GM18951 (cell line): ENCODE measurements at regions not wholly inside any gene's neighbourhood (a gene's known extent, or its start where the extent isn't known, plus 50 kb on each side); places are given as distances from the start of the nearest gene placed in this dataset.

Experiments
- POLR2A ChIP-seq: IDR thresholded peaks from 4 replicates; pipeline ENCODE4 v1.6.1; 2011; ENCODE audit warnings: mild to moderate bottlenecking; ENCODE audit not compliant: insufficient read length, insufficient read depth; ENCODE audit errors: extremely low read depth
- in situ Hi-C: fragments of 300-500 bp; cut with MboI; formaldehyde crosslinking; loops from one replicate; pipeline ENCODE4 v1.12.0; 2022; ENCODE audit warnings: low sequenced_read_pairs, mixed read lengths, inconsistent platforms; ENCODE audit not compliant: unreplicated experiment

DNA sequence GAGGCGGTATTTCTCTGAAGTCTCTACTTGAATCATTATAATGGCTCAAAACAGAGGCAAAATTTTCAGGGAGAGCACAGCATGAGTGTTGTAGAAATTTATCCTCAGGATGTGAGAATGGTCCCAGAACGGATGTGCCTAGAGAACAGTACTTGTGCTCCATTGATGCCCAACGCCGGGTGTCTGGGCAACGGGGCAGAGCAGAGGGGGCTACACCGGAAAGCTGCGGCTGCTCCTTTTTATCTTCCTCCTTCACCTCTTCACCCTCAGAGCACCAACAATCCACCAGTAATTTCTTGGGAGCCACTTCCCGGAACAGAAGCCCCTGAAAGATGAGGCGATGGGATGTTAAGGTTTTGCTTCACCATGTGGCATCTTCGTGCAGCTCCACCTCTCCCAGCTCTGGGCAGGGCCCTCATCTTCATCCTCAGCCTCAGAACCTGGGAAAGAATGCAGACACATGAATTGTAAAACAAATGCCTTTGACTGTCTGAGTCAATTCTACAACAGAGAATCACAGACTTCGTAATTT lies 71.5 kb downstream of the PTGR3 start:
- TF ChIP-seq POLR2A = no peak
- in situ Hi-C loops = no loop called here

DNA sequence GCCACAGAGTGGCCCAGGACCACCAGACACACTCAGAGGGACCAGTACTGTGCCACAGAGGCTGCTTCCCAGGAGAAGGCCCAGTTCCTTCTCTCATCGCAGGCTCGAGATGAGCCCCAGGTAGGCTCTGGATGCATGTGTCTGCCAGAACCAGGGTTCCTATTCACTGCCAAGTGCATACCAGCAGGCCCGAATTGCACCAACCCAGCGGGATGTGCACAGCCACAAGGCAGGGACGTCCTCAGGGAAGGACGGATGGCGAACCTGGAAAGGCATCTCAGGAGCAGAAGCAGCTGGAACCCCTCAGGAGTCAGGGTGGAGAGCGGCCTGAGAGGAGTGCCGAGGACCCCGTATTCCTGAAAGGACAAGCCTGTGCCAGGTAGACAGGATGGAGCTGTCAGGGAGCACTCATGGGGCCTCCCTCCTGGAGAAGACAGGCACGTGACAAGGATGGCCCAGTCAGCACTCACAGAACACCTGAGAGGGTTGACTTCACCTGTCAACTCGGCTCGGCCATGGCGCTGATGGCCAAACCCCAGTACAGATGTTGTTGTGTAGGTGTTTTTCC lies 73.7 kb downstream of the PTGR3 start:
- TF ChIP-seq POLR2A = no peak
- in situ Hi-C loops = no loop called here

DNA sequence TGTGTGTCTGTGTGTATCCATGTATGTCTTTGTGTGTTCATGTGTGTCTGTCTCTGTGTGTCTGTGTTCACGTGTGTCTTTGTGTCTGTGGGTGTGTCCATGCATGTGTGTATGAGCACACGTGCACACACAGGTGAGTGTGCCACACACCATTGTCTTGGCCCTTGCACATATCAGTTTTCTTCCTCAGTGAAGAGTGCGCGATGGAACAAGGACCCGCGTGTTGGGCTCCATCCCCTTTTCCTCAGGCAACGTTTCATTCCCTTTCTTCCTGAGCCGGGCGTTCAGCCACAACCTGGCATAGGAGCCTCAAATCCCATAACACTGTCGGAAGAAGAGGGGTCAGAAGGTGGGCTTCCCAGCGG lies 74.3 kb downstream of the PTGR3 start:
- in situ Hi-C loops = no loop called here
- TF ChIP-seq POLR2A = no peak

GRCh38 chr18:75133721-75134610 lies 75.0 kb downstream of the PTGR3 start:
- TF ChIP-seq POLR2A = no peak
- in situ Hi-C loops = no loop called here

DNA sequence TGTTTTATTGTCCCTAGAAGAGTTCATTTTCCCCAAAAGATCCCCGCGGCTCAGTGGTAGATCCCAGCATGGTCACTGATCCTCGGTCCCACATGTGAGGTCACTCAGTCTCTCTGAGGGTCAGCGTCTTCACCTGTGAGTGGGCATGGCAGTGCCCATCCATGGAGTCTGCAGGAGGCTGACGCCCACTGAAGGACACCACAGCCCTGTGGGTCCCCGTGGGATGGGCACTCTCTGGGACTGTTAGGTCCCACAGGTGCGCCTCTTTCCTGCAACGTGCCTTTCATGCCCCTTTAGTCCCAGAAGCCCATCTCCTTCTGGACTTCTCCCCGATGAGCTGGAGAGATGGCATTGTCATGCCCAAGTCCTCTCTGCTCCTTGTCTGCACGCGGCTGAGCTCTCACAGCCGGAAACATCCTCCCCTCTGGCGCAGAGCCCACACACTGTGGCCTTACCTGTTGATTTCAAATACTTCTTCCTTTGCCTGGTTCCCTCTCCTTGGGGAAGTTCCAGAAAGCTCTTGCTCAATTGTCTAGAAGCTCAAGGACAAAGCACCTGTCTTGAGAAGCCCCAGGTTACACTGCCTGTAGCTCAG lies 75.9 kb downstream of the PTGR3 start:
- in situ Hi-C loops = no loop called here
- TF ChIP-seq POLR2A = no peak

GRCh38 chr18:75132098-75132870 lies 76.7 kb downstream of the PTGR3 start:
- in situ Hi-C loops = no loop called here
- no peak for TF ChIP-seq POLR2A

- no peak for TF ChIP-seq POLR2A
- in situ Hi-C loops = no loop called here
Observed at GRCh38 chr18:75131381-75132000, 77.4 kb downstream of the PTGR3 start.

GRCh38 chr18:75130591-75131328 lies 78.2 kb downstream of the PTGR3 start:
- TF ChIP-seq POLR2A = no peak
- in situ Hi-C loops = no loop called here

- TF ChIP-seq POLR2A = no peak
- in situ Hi-C loops = no loop called here
Observed at GRCh38 chr18:75129717-75130477, 79.0 kb downstream of the PTGR3 start.

DNA sequence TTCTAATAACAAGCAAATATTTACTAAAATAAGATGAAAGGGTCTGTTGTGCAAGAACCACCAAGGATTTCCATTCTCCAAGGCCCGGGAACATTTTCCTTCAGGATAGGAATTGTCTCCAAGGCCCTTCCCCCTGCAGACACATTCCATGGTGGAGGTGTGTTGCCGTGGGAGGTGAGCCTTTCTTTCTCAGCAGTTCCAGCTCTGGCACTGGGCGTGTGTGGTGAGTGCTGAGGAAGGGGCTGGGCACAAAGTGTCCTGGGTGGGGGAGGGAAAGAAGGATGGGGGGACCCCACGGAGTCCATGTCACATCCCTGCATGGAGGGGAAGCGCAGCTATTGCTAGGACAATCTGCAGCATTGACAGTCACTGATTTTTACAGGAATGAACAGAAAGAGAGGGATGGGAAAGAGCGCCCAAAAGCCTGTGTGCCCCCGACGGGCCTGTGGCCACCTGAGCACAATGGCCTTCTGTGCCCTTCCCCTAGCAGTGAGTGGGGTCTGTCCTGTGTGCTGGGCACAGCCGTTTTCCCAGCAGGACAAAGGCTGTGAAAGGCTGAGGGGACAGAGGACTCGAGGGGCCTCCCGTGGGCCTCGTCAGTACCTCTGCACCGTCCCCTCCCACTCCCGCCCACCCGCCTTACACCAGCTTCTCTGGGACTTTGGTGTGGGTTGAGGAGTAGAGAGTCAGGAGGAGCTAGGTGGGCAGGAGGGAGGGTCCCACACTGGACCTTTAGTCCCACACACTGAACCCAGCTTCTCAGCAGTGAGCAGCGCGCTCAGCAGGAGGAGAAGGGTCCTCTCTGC lies 79.8 kb downstream of the PTGR3 start:
- in situ Hi-C loops = no loop called here
- no peak for TF ChIP-seq POLR2A
